ENCODE measurements at regions not wholly inside any gene's neighbourhood (a gene's known extent, or its start where the extent isn't known, plus 50 kb on each side); places are given as distances from the start of the nearest gene placed in this dataset.

GRCh38 chr9:129549139-129549538 is 71.8 kb downstream of the C9orf50 start:
- no peak for DNase-seq (ENCODE audit: low spot score)
- Histone ChIP-seq H3K27ac (ENCODE audit: low read depth in 1 of 2, low read length in 2 of 2) (peak overlapping the region; percentile 2 to 66), H3K27me3 (ENCODE audit: control insufficient read depth in 4 of 4, insufficient read depth in 4 of 4, low read length in 3 of 4) (no peaks in the 10 kb centered on the region), H3K4me1 (ENCODE audit: control insufficient read depth in 4 of 4, insufficient read depth in 4 of 4, low read length in 3 of 4) (peaks cover 4 to 18% (median 11%) of the 10 kb centered on the region in 4 donors), H3K9ac (ENCODE audit: low read depth in 1 of 2, low read length in 2 of 2) (no peak overlapping the region), H3K9me3 (ENCODE audit: control insufficient read depth in 4 of 4, low read length in 3 of 4) (no peaks in the 10 kb centered on the region), H3K4me3 (ENCODE audit: low read depth in 1 of 3, low read length in 3 of 3) (no peak overlapping the region), H3K36me3 (ENCODE audit: control insufficient read depth in 4 of 4, insufficient read depth in 3 of 4, low read depth in 1 of 4, low read length in 3 of 4) (no peaks in the 10 kb centered on the region)
- peak in 1 of 2 donors; percentile 22 for TF ChIP-seq RAD21 (IDR thresholded peaks at IDR 0.05)
- no peak for TF ChIP-seq GABPA (IDR thresholded peaks at IDR 0.05 in 1 of 2, conservative IDR thresholded peaks at IDR 0.05 in 1 of 2)
- TF ChIP-seq HNF4A (conservative IDR thresholded peaks at IDR 0.05), result peak; percentile 49 to 58
- WGBS, result 75% methylated on average over 7 of the region's 7 CpGs

GRCh38 chr9:129548571-129549135 is 72.2 kb downstream of the C9orf50 start:
- H3K4me3 ChIP-seq (ENCODE audit: low read depth in 1 of 3, low read length in 3 of 3), result no peak overlapping the region
- no peak overlapping the region for H3K9ac ChIP-seq (ENCODE audit: low read depth in 1 of 2, low read length in 2 of 2)
- peak; percentile 33 for TF ChIP-seq SP1 (IDR thresholded peaks at IDR 0.05)
- TF ChIP-seq RAD21 (IDR thresholded peaks at IDR 0.05), result peak in 1 of 2 donors; percentile 55
- no peak for TF ChIP-seq TAF1 (conservative IDR thresholded peaks at IDR 0.05)
- peak; percentile 13 to 18 for TF ChIP-seq RXRA (IDR thresholded peaks at IDR 0.05)
- TF ChIP-seq NR2F2 (IDR thresholded peaks at IDR 0.05), result peak; percentile 60
- DNase-seq (ENCODE audit: low spot score), result no peak
- 71% methylated on average over 11 of the region's 11 CpGs for WGBS
- H3K4me1 ChIP-seq (ENCODE audit: control insufficient read depth in 4 of 4, insufficient read depth in 4 of 4, low read length in 3 of 4), result peaks cover 4 to 18% (median 11%) of the 10 kb centered on the region in 4 donors
- peak overlapping the region in 1 of 2 donors; percentile 66 for H3K27ac ChIP-seq (ENCODE audit: low read depth in 1 of 2, low read length in 2 of 2)
- H3K27me3 ChIP-seq (ENCODE audit: control insufficient read depth in 4 of 4, insufficient read depth in 4 of 4, low read length in 3 of 4), result no peaks in the 10 kb centered on the region
- H3K9me3 ChIP-seq (ENCODE audit: control insufficient read depth in 4 of 4, low read length in 3 of 4), result no peaks in the 10 kb centered on the region
- H3K36me3 ChIP-seq (ENCODE audit: control insufficient read depth in 4 of 4, insufficient read depth in 3 of 4, low read depth in 1 of 4, low read length in 3 of 4), result no peaks in the 10 kb centered on the region

GRCh38 chr9:129547869-129548570 is 72.9 kb downstream of the C9orf50 start:
- peak overlapping the region in 1 of 2 donors; percentile 66 for H3K27ac ChIP-seq (ENCODE audit: low read depth in 1 of 2, low read length in 2 of 2)
- WGBS, result 90% methylated on average over 9 of the region's 9 CpGs
- H3K36me3 ChIP-seq (ENCODE audit: control insufficient read depth in 4 of 4, insufficient read depth in 3 of 4, low read depth in 1 of 4, low read length in 3 of 4), result no peaks in the 10 kb centered on the region
- no peaks in the 10 kb centered on the region for H3K9me3 ChIP-seq (ENCODE audit: control insufficient read depth in 4 of 4, low read length in 3 of 4)
- TF ChIP-seq ZBTB33 (IDR thresholded peaks at IDR 0.05) (no peak), NR2F2 (IDR thresholded peaks at IDR 0.05) (no peak), EGR1 (IDR thresholded peaks at IDR 0.05; ENCODE audit: low read depth in 2 of 2) (no peak), JUND (IDR thresholded peaks at IDR 0.05) (no peak), CTCF (IDR thresholded peaks at IDR 0.05; ENCODE audit: low read depth, low read length, missing input control) (no peak), HNF4A (conservative IDR thresholded peaks at IDR 0.05) (no peak), RXRA (IDR thresholded peaks at IDR 0.05) (no peak), YY1 (IDR thresholded peaks at IDR 0.05) (no peak), HNF4G (IDR thresholded peaks at IDR 0.05) (no peak), SP1 (IDR thresholded peaks at IDR 0.05) (no peak)
- peaks cover 4 to 18% (median 11%) of the 10 kb centered on the region in 4 donors for H3K4me1 ChIP-seq (ENCODE audit: control insufficient read depth in 4 of 4, insufficient read depth in 4 of 4, low read length in 3 of 4)
- no peak overlapping the region for H3K9ac ChIP-seq (ENCODE audit: low read depth in 1 of 2, low read length in 2 of 2)
- H3K27me3 ChIP-seq (ENCODE audit: control insufficient read depth in 4 of 4, insufficient read depth in 4 of 4, low read length in 3 of 4), result no peaks in the 10 kb centered on the region
- no peak overlapping the region for H3K4me3 ChIP-seq (ENCODE audit: low read depth in 1 of 3, low read length in 3 of 3)
- no peak for DNase-seq (ENCODE audit: low spot score)
